Esophagus muscularis mucosa (tissue), 4 donors: ENCODE measurements at regions not wholly inside any gene's neighbourhood (a gene's known extent, or its start where the extent isn't known, plus 50 kb on each side); places are given as distances from the start of the nearest gene placed in this dataset.
"Not testable (repeated sequence)": the region's sequence is repeated elsewhere in the genome, so short reads cannot be mapped to it uniquely, and the experiment has no call there.

Experiments used
- DNase-seq: peaks from one replicate; pipeline ENCODE4 v3.0.0-alpha.2; 2017; ENCODE audit errors: extremely low spot score
- H3K27ac ChIP-seq, 4 donors: fragments of 200-600 bp; sonication (generic); replicated peaks in 1 of 4; 1 replicate in 3 of 4; 2 replicates in 1 of 4; pipeline ENCODE4 v1.5.1; 2016 to 2019; ENCODE audit warnings: mild to moderate bottlenecking in 1 of 4
- H3K27me3 ChIP-seq, 4 donors: fragments of 200-600 bp; sonication (generic); one replicate each; pipeline versions ENCODE4 v1.5.1 to v1.6.0; 2016 to 2019
- H3K36me3 ChIP-seq, 4 donors: fragments of 200-600 bp; sonication (generic); one replicate each; pipeline ENCODE4 v1.5.1; 2016 to 2019
- H3K4me1 ChIP-seq, 4 donors: fragments of 200-600 bp; sonication (generic); one replicate each; pipeline ENCODE4 v1.5.1; 2016 to 2019
- H3K4me3 ChIP-seq, 4 donors: fragments of 200-600 bp; sonication (generic); 1 replicate in 2 of 4; 2 replicates in 2 of 4; pipeline ENCODE4 v1.5.1; 2016 to 2019; ENCODE audit warnings: mild to moderate bottlenecking in 4 of 4, moderate library complexity in 1 of 4
- H3K9me3 ChIP-seq, 4 donors: fragments of 200-600 bp; sonication (generic); 1 replicate in 3 of 4; 2 replicates in 1 of 4; pipeline ENCODE4 v1.5.1; 2016 to 2019
- CTCF ChIP-seq, 3 experiments: fragments of 200-600 bp in 2 of 3; fragments of 450-650 bp in 1 of 3; sonication (generic) in 2 of 3; IDR thresholded peaks; one replicate each; pipeline ENCODE4 v1.5.1; 2017 to 2019; ENCODE audit warnings: antibody characterized with exemption in 3 of 3, mild to moderate bottlenecking in 2 of 3, moderate library complexity in 1 of 3
- EP300 ChIP-seq: sonication (generic); formaldehyde crosslinking; IDR thresholded peaks from one replicate; pipeline ENCODE4 v1.6.1; 2017; ENCODE audit warnings: antibody characterized with exemption
- POLR2A ChIP-seq: fragments of 450-650 bp; IDR thresholded peaks from one replicate; pipeline ENCODE4 v1.6.1; 2017; ENCODE audit warnings: antibody characterized with exemption, moderate library complexity, mild to moderate bottlenecking, low read depth
- POLR2AphosphoS5 ChIP-seq, 2 donors: sonication (generic); formaldehyde crosslinking; IDR thresholded peaks; one replicate each; pipeline ENCODE4 v1.6.1; 2017; ENCODE audit warnings: antibody characterized with exemption in 2 of 2
- WGBS: methylation state at CpG from one replicate; pipeline ENCODE4 v1.1.5; 2018; 5-methylcytosine and 5-hydroxymethylcytosine counted together
- intact Hi-C: fragments of 100-400 bp; cut with DNase I; formaldehyde crosslinking; loops from one replicate; pipeline ENCODE4 v1.15.1; 2023

- Histone ChIP-seq H3K27ac (no peak overlapping the region), H3K36me3 (no peaks in the 10 kb centered on the region), H3K27me3 (peaks cover 0 to 23% (median 0%) of the 10 kb centered on the region in 4 donors), H3K4me3 (no peak overlapping the region), H3K9me3 (no peaks in the 10 kb centered on the region), H3K4me1 (peaks cover 10 to 15% (median 12%) of the 10 kb centered on the region in 4 donors)
- no peak for TF ChIP-seq CTCF (IDR thresholded peaks at IDR 0.05)
- TF ChIP-seq EP300: no peak
- TF ChIP-seq POLR2A: no peak
- TF ChIP-seq POLR2AphosphoS5 (IDR thresholded peaks at IDR 0.05): no peak
- intact Hi-C loops: no loop called here
- WGBS: 98% methylated on average over 13 of the region's 14 CpGs
- DNase-seq: no peak
Measured at GRCh38 chr18:10134204-10134603, 220.4 kb downstream of the VAPA start.

- intact Hi-C loops, H3K9me3 ChIP-seq, DNase-seq, H3K4me3 ChIP-seq, H3K27ac ChIP-seq, H3K36me3 ChIP-seq: not testable (repeated sequence)
- WGBS: 100% methylated on average over 2 of the region's 3 CpGs
- Histone ChIP-seq H3K4me1 (peaks cover 10 to 15% (median 12%) of the 10 kb centered on the region in 4 donors), H3K27me3 (peaks cover 0 to 23% (median 0%) of the 10 kb centered on the region in 4 donors)
Measured at GRCh38 chr18:10134749-10135148, 220.9 kb downstream of the VAPA start.

GRCh38 chr18:10135302-10135926 lies 221.6 kb downstream of the VAPA start:
- H3K36me3 ChIP-seq: no peaks in the 10 kb centered on the region
- no peak for DNase-seq
- 91% methylated on average over 3 of the region's 3 CpGs for WGBS
- no peaks in the 10 kb centered on the region for H3K9me3 ChIP-seq
- peaks cover 0 to 20% (median 0%) of the 10 kb centered on the region in 4 donors for H3K27me3 ChIP-seq
- TF ChIP-seq POLR2A: no peak
- TF ChIP-seq CTCF (IDR thresholded peaks at IDR 0.05): no peak
- TF ChIP-seq EP300: no peak
- TF ChIP-seq POLR2AphosphoS5 (IDR thresholded peaks at IDR 0.05): no peak
- H3K4me3 ChIP-seq: no peak overlapping the region
- H3K27ac ChIP-seq: no peak overlapping the region
- intact Hi-C loops: no loop called here
- H3K4me1 ChIP-seq: peaks cover 10 to 15% (median 12%) of the 10 kb centered on the region in 4 donors

- Histone ChIP-seq H3K27ac (no peak overlapping the region), H3K4me1 (peaks cover 0 to 12% (median 0%) of the 10 kb centered on the region in 4 donors), H3K36me3 (no peaks in the 10 kb centered on the region), H3K4me3 (no peak overlapping the region), H3K9me3 (no peaks in the 10 kb centered on the region), H3K27me3 (no peaks in the 10 kb centered on the region)
- WGBS: 71% methylated on average over 3 of the region's 3 CpGs
- TF ChIP-seq EP300 (no peak), POLR2AphosphoS5 (IDR thresholded peaks at IDR 0.05) (no peak), CTCF (IDR thresholded peaks at IDR 0.05) (no peak), POLR2A (no peak)
- intact Hi-C loops: no loop called here
- DNase-seq: no peak
Measured at GRCh38 chr18:10138719-10139118, 224.9 kb downstream of the VAPA start.

- H3K27ac ChIP-seq: no peak overlapping the region
- WGBS: 72% methylated on average over 7 of the region's 7 CpGs
- intact Hi-C loops: no loop called here
- peaks cover 0 to 17% (median 0%) of the 10 kb centered on the region in 4 donors for H3K4me1 ChIP-seq
- H3K36me3 ChIP-seq: no peaks in the 10 kb centered on the region
- no peak overlapping the region for H3K4me3 ChIP-seq
- TF ChIP-seq POLR2A: no peak
- no peak for TF ChIP-seq EP300
- no peak for TF ChIP-seq CTCF (IDR thresholded peaks at IDR 0.05)
- TF ChIP-seq POLR2AphosphoS5 (IDR thresholded peaks at IDR 0.05): no peak
- H3K9me3 ChIP-seq: no peaks in the 10 kb centered on the region
- H3K27me3 ChIP-seq: no peaks in the 10 kb centered on the region
- no peak for DNase-seq
Measured at GRCh38 chr18:10139783-10140410, 226.1 kb downstream of the VAPA start.
